HG03378 (cell line): ENCODE measurements at regions not wholly inside any gene's neighbourhood (a gene's known extent, or its start where the extent isn't known, plus 50 kb on each side); places are given as distances from the start of the nearest gene placed in this dataset.

Experiments used
- ATAC-seq: cut with Tn5 transposase; IDR thresholded peaks from one replicate; pipeline ENCODE4 v1.9.1; 2021; ENCODE audit warnings: mild to moderate bottlenecking, moderate library complexity; ENCODE audit not compliant: unreplicated experiment

GRCh38 chrX:64456828-64457227, 61.6 kb upstream of the MTMR8 start:
- peak; percentile 79 for ATAC-seq

GRCh38 chrX:64447207-64447606, 52.0 kb upstream of the MTMR8 start:
- ATAC-seq, result no peak
